HepG2 (cell line): ENCODE measurements at regions not wholly inside any gene's neighbourhood (a gene's known extent, or its start where the extent isn't known, plus 50 kb on each side); places are given as distances from the start of the nearest gene placed in this dataset.

Experiments
- ATAC-seq: fragments of 200-7000 bp; cut with Tn5 transposase; 3 replicates; pipeline ENCODE4 v1.9.1; 2020; ENCODE audit warnings: mild to moderate bottlenecking, moderate library complexity
- BruUV-seq: library from RNA; stranded (reverse); fragments of 400-500 nt; replicated peaks from 2 replicates; lab custom pipeline; 2021; lab: Mats Ljungman, UMichigan
- CTCF ChIA-PET: fragments of 300-600 bp; formaldehyde crosslinking; extraction: SDS; loops from one replicate; lab custom pipeline; 2021; ENCODE audit warnings: low total read pairs, inconsistent platforms, low intra/inter-chr PET ratio; lab: Yijun Ruan, JAX
- POLR2A ChIA-PET: fragments of 350-600 bp; sonication (Branson Sonifier 250); formaldehyde crosslinking; loops from one replicate; lab custom pipeline; 2020; ENCODE audit warnings: antibody characterized with exemption, inconsistent platforms; lab: Yijun Ruan, JAX
- DNase-seq: peaks from one replicate; pipeline ENCODE4 v3.0.0-alpha.2; 2015; ENCODE audit warnings: low spot score
- FAIRE-seq: peaks from 3 replicates; lab custom pipeline; 2011; peaks lifted over from hg19 to GRCh38; lab: Jason Lieb, UNC
- H2AFZ ChIP-seq: one replicate; pipeline ENCODE4 v1.6.1; 2011; ENCODE audit warnings: low read length, inconsistent platforms
- H3K27ac ChIP-seq: fragments of 300-600 bp; 3 replicates; pipeline ENCODE4 v1.8.0; 2011; ENCODE audit warnings: mixed run types, mild to moderate bottlenecking, mixed read lengths, low read length, inconsistent platforms; ENCODE audit not compliant: insufficient read depth; ENCODE audit errors: extremely low read length
- H3K27me3 ChIP-seq, 2 experiments: fragments of 200-600 bp in 1 of 2; 2 replicates in 1 of 2; 3 replicates in 1 of 2; pipeline versions ENCODE4 v1.6.0 to v1.8.0; 2011; ENCODE audit warnings: low read length in 2 of 2, mild to moderate bottlenecking in 2 of 2, moderate library complexity in 2 of 2, inconsistent platforms in 1 of 2; ENCODE audit not compliant: insufficient read depth in 2 of 2, control insufficient read depth in 1 of 2
- H3K36me3 ChIP-seq, 2 experiments: fragments of 200-600 bp in 1 of 2; replicated peaks in 1 of 2; 2 replicates in 1 of 2; 3 replicates in 1 of 2; pipeline versions ENCODE4 v1.5.1 to v1.8.0; 2011; ENCODE audit warnings: low read length in 2 of 2, inconsistent platforms in 1 of 2; ENCODE audit not compliant: insufficient read depth in 2 of 2, control insufficient read depth in 1 of 2
- H3K4me1 ChIP-seq: 2 replicates; pipeline ENCODE4 v1.5.1; 2012; ENCODE audit warnings: low read length, inconsistent platforms; ENCODE audit not compliant: insufficient read depth
- H3K4me2 ChIP-seq: 2 replicates; pipeline ENCODE4 v1.6.0; 2011; ENCODE audit warnings: low read depth, low read length, inconsistent platforms
- H3K4me3 ChIP-seq, 3 experiments: fragments of 200-600 bp in 1 of 3; sonication (generic), shearing (Covaris generic) in 1 of 3; replicated peaks in 1 of 3; 2 replicates each; pipeline ENCODE4 v1.5.1; 2011 to 2016; ENCODE audit warnings: low read length in 3 of 3, inconsistent platforms in 2 of 3, low read depth in 2 of 3, mild to moderate bottlenecking in 2 of 3, control low read depth in 1 of 3, mixed read lengths in 1 of 3; ENCODE audit not compliant: insufficient read depth in 1 of 3
- H3K79me2 ChIP-seq: one replicate; pipeline ENCODE4 v1.6.1; 2011; ENCODE audit warnings: low read length, inconsistent platforms; ENCODE audit not compliant: insufficient read depth
- H3K9ac ChIP-seq: 2 replicates; pipeline ENCODE4 v1.6.0; 2011; ENCODE audit warnings: mild to moderate bottlenecking, low read depth, low read length, inconsistent platforms; ENCODE audit not compliant: insufficient read depth
- H3K9me3 ChIP-seq: 2 replicates; pipeline ENCODE4 v1.5.1; 2012; ENCODE audit warnings: mild to moderate bottlenecking, low read length
- H4K20me1 ChIP-seq: 2 replicates; pipeline ENCODE4 v1.6.0; 2011; ENCODE audit warnings: inconsistent platforms, mild to moderate bottlenecking, low read length, moderate library complexity; ENCODE audit not compliant: insufficient read depth
- ATF4 ChIP-seq, 2 experiments: fragments of 450-650 bp in 1 of 2; sonication (generic) in 1 of 2; formaldehyde crosslinking; IDR thresholded peaks; 2 replicates each; pipeline versions ENCODE4 v1.5.0 to v1.8.0; 2020 to 2022; ENCODE audit warnings: mild to moderate bottlenecking in 1 of 2, missing genetic modification reagents in 1 of 2
- HDAC1 ChIP-seq: sonication (generic); formaldehyde crosslinking; IDR thresholded peaks from 2 replicates; pipeline ENCODE4 v1.5.1; 2020; ENCODE audit warnings: mild to moderate bottlenecking, missing genetic modification reagents
- HNF4A ChIP-seq: sonication (generic); formaldehyde crosslinking; IDR thresholded peaks from 2 replicates; pipeline ENCODE4 v1.4.0; 2020; ENCODE audit warnings: missing genetic modification reagents
- HNRNPL ChIP-seq: fragments of 200-400 bp; formaldehyde crosslinking; IDR thresholded peaks from 2 replicates; pipeline ENCODE4 v1.6.1; 2017; ENCODE audit warnings: mild to moderate bottlenecking, low read depth, low read length
- HOXA5 ChIP-seq: sonication (generic); formaldehyde crosslinking; IDR thresholded peaks from 2 replicates; pipeline ENCODE4 v1.4.0; 2020; ENCODE audit warnings: missing genetic modification reagents
- KLF11 ChIP-seq: IDR thresholded peaks from 2 replicates; pipeline ENCODE4 v1.6.1; 2016; ENCODE audit warnings: missing compliant biosample characterization
- KLF16 ChIP-seq, 2 experiments: sonication (generic) in 1 of 2; formaldehyde crosslinking in 1 of 2; IDR thresholded peaks; 2 replicates each; pipeline versions ENCODE4 v1.6.1 to v1.8.0; 2016 to 2023; ENCODE audit warnings: missing genetic modification reagents in 2 of 2, missing compliant biosample characterization in 1 of 2
- NFRKB ChIP-seq: fragments of 450-650 bp; IDR thresholded peaks from 2 replicates; pipeline ENCODE4 v1.6.1; 2017
- NR3C1 ChIP-seq: sonication (generic); formaldehyde crosslinking; IDR thresholded peaks from 2 replicates; pipeline ENCODE4 v1.4.0; 2020; ENCODE audit warnings: missing genetic modification reagents
- SPEN ChIP-seq: sonication (generic); formaldehyde crosslinking; IDR thresholded peaks from 2 replicates; pipeline ENCODE4 v1.5.1; 2020; ENCODE audit warnings: low read depth, mild to moderate bottlenecking, missing genetic modification reagents
- SRSF1 ChIP-seq: fragments of 200-400 bp; formaldehyde crosslinking; optimal IDR thresholded peaks from 2 replicates; pipeline ENCODE3; 2017; ENCODE audit warnings: mild to moderate bottlenecking, low read depth, low read length, moderate library complexity
- ZBTB49 ChIP-seq: sonication (generic); formaldehyde crosslinking; IDR thresholded peaks from 2 replicates; pipeline ENCODE4 v1.4.0; 2020; ENCODE audit warnings: missing genetic modification reagents, borderline replicate concordance
- ZFP36L1 ChIP-seq: sonication (generic); formaldehyde crosslinking; IDR thresholded peaks from 2 replicates; pipeline ENCODE4 v1.8.0; 2022; ENCODE audit warnings: mild to moderate bottlenecking, missing genetic modification reagents, moderate library complexity
- WGBS: methylation state at CpG from one replicate; pipeline ENCODE4 v1.1.6; 2017; ENCODE audit warnings: low lambda C conversion rate; 5-methylcytosine and 5-hydroxymethylcytosine counted together
- in situ Hi-C: cut with HindIII; loops from 2 replicates; pipeline ENCODE4 v1.10.0; 2017; ENCODE audit warnings: low pct_unique_long_range_greater_than_20kb; ENCODE audit not compliant: extremely low pct_ligation_motif_present
- intact Hi-C: fragments of 100-400 bp; cut with micrococcal nuclease; formaldehyde crosslinking; loops from one replicate; pipeline ENCODE4 v1.10.0; 2022; ENCODE audit not compliant: unreplicated experiment
- TF ChIP-seq, protein P1 (sequence below): sonication (generic); formaldehyde crosslinking; IDR thresholded peaks from 2 replicates; pipeline ENCODE4 v1.4.0; 2020; ENCODE audit warnings: low read depth, mild to moderate bottlenecking, missing genetic modification reagents
- TF ChIP-seq, protein P2 (sequence below): sonication (generic); formaldehyde crosslinking; IDR thresholded peaks from 2 replicates; pipeline ENCODE4 v1.5.1; 2020; ENCODE audit warnings: mild to moderate bottlenecking, missing genetic modification reagents, moderate library complexity

DNA sequence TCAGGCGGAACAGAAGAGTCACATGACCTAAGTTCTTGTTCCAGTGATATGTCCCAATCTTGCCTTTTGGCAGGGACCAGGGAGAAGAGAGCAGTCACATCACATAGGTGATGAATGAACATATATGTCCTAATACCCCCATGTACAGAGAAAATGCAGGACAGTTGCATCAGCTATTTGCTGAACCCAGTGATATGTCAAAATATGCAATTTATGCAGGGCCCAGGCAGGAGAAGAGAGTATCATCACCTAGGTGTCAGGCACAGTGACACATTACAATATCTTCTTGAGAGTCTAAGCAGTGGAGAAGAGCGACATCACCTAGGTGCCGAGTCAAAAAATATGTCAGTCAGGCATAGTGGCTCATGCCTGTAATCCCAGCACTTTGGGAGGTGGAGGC is 139.9 kb downstream of the ZNF675 start:
- Histone ChIP-seq H3K4me2 (no peak overlapping the region), H3K27me3 (no peaks in the 10 kb centered on the region), H3K9me3 (peaks cover 82% of the 10 kb centered on the region), H3K79me2 (no peaks in the 10 kb centered on the region), H3K36me3 (no peaks in the 10 kb centered on the region), H3K9ac (no peak overlapping the region), H3K4me3 (no peak overlapping the region), H3K4me1 (no peaks in the 10 kb centered on the region), H2AFZ (no peak overlapping the region), H3K27ac (no peak overlapping the region), H4K20me1 (no peaks in the 10 kb centered on the region)
- no peak for FAIRE-seq
- TF ChIP-seq ZBTB49 (no peak), NR3C1 (no peak), ATF4 (CRISPR knock-in tag; IDR thresholded peaks at IDR 0.05) (no peak), HNF4A (CRISPR knock-in tag) (no peak)
- ChIA-PET CTCF (no interaction called here), POLR2A (no interaction called here)
- WGBS, result 5% methylated on average over 3 of the region's 3 CpGs
- in situ Hi-C loops (no loop called here), intact Hi-C loops (no loop called here)
- no peak for DNase-seq
- no peak for ATAC-seq
- BruUV-seq, result no TSS peak

GRCh38 chr19:23543351-23543750 is 143.7 kb downstream of the ZNF675 start:
- H3K4me2 ChIP-seq, result no peak overlapping the region
- WGBS, result 5% methylated on average over 2 of the region's 2 CpGs
- no peak overlapping the region for H3K27ac ChIP-seq
- intact Hi-C loops, result no loop called here
- FAIRE-seq (no peak), DNase-seq (no peak), ATAC-seq (no peak)
- ChIA-PET CTCF (no interaction called here), POLR2A (no interaction called here)
- no TSS peak for BruUV-seq
- no peaks in the 10 kb centered on the region for H3K36me3 ChIP-seq
- no peak overlapping the region for H3K4me3 ChIP-seq
- H3K27me3 ChIP-seq, result no peaks in the 10 kb centered on the region
- H3K9me3 ChIP-seq, result peaks cover 96% of the 10 kb centered on the region
- H2AFZ ChIP-seq, result no peak overlapping the region
- in situ Hi-C loops, result no loop called here
- H3K9ac ChIP-seq, result no peak overlapping the region
- no peaks in the 10 kb centered on the region for H4K20me1 ChIP-seq
- H3K79me2 ChIP-seq, result no peaks in the 10 kb centered on the region
- H3K4me1 ChIP-seq, result no peaks in the 10 kb centered on the region
- TF ChIP-seq HDAC1 (CRISPR knock-in tag), result no peak
- TF ChIP-seq, protein P1, sequence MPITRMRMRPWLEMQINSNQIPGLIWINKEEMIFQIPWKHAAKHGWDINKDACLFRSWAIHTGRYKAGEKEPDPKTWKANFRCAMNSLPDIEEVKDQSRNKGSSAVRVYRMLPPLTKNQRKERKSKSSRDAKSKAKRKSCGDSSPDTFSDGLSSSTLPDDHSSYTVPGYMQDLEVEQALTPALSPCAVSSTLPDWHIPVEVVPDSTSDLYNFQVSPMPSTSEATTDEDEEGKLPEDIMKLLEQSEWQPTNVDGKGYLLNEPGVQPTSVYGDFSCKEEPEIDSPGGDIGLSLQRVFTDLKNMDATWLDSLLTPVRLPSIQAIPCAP (CRISPR knock-in tag), result no peak
- TF ChIP-seq HOXA5 (CRISPR knock-in tag), result no peak
- no peak for TF ChIP-seq HNRNPL
- no peak for TF ChIP-seq SPEN (CRISPR knock-in tag)
- TF ChIP-seq KLF16 (CRISPR knock-in tag; IDR thresholded peaks at IDR 0.05), result no peak
- no peak for TF ChIP-seq SRSF1
- no peak for TF ChIP-seq ZFP36L1
- TF ChIP-seq, protein P2, sequence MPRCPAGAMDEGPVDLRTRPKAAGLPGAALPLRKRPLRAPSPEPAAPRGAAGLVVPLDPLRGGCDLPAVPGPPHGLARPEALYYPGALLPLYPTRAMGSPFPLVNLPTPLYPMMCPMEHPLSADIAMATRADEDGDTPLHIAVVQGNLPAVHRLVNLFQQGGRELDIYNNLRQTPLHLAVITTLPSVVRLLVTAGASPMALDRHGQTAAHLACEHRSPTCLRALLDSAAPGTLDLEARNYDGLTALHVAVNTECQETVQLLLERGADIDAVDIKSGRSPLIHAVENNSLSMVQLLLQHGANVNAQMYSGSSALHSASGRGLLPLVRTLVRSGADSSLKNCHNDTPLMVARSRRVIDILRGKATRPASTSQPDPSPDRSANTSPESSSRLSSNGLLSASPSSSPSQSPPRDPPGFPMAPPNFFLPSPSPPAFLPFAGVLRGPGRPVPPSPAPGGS (CRISPR knock-in tag), result no peak
- no peak for TF ChIP-seq NFRKB
- TF ChIP-seq KLF11 (CRISPR knock-in tag), result no peak
